HepG2 (cell line): ENCODE measurements at regions not wholly inside any gene's neighbourhood (a gene's known extent, or its start where the extent isn't known, plus 50 kb on each side); places are given as distances from the start of the nearest gene placed in this dataset.

Source experiments
- NFE2L2 ChIP-seq: fragments of 150-350 bp; IDR thresholded peaks from 2 replicates; pipeline ENCODE4 v1.6.1; 2014; ENCODE audit warnings: low read length
- POLR2AphosphoS5 ChIP-seq: IDR thresholded peaks from 2 replicates; pipeline ENCODE4 v1.6.1; 2012; ENCODE audit warnings: low read depth, low read length
- SIN3A ChIP-seq: IDR thresholded peaks from 2 replicates; pipeline ENCODE4 v1.6.1; 2011; ENCODE audit warnings: low read depth, mild to moderate bottlenecking, control low read depth, low read length, borderline replicate concordance
- SMC3 ChIP-seq: IDR thresholded peaks from 2 replicates; pipeline ENCODE4 v1.6.1; 2011; ENCODE audit warnings: low read length, improper control_type of control experiment
- ZNF549 ChIP-seq: sonication (generic); formaldehyde crosslinking; IDR thresholded peaks from 2 replicates; pipeline ENCODE4 v1.5.0; 2020; ENCODE audit warnings: missing genetic modification reagents
- TF ChIP-seq, protein P1 (sequence below): sonication (generic); formaldehyde crosslinking; IDR thresholded peaks from 2 replicates; pipeline ENCODE4 v1.4.0; 2020; ENCODE audit warnings: missing genetic modification reagents
- TF ChIP-seq, protein P2 (sequence below): sonication (generic); formaldehyde crosslinking; IDR thresholded peaks from 2 replicates; pipeline ENCODE4 v1.5.0; 2020; ENCODE audit warnings: mild to moderate bottlenecking, missing genetic modification reagents, moderate library complexity
- TF ChIP-seq, protein P3 (sequence below): sonication (generic); formaldehyde crosslinking; IDR thresholded peaks from 2 replicates; pipeline ENCODE4 v1.8.1; 2023; ENCODE audit warnings: mild to moderate bottlenecking, missing genetic modification reagents, borderline replicate concordance
- TF ChIP-seq, protein P4 (sequence below): IDR thresholded peaks from 2 replicates; pipeline ENCODE4 v1.6.1; 2016; ENCODE audit warnings: low read depth, control low read depth
- TF ChIP-seq, protein P5 (sequence below): sonication (generic); formaldehyde crosslinking; IDR thresholded peaks from 2 replicates; pipeline ENCODE4 v1.9.0; 2021; ENCODE audit warnings: missing genetic modification reagents, mild to moderate bottlenecking, borderline replicate concordance
- TF ChIP-seq, protein P6 (sequence below): sonication (generic); formaldehyde crosslinking; IDR thresholded peaks from 2 replicates; pipeline ENCODE4 v1.9.0; 2021; ENCODE audit warnings: missing genetic modification reagents, mild to moderate bottlenecking, borderline replicate concordance
- TF ChIP-seq, protein P7 (sequence below): sonication (generic); formaldehyde crosslinking; IDR thresholded peaks from 2 replicates; pipeline ENCODE4 v1.4.0; 2020; ENCODE audit warnings: missing genetic modification reagents
- TF ChIP-seq, protein P8 (sequence below): sonication (generic); formaldehyde crosslinking; IDR thresholded peaks from 2 replicates; pipeline ENCODE4 v1.4.0; 2020; ENCODE audit warnings: missing genetic modification reagents

DNA sequence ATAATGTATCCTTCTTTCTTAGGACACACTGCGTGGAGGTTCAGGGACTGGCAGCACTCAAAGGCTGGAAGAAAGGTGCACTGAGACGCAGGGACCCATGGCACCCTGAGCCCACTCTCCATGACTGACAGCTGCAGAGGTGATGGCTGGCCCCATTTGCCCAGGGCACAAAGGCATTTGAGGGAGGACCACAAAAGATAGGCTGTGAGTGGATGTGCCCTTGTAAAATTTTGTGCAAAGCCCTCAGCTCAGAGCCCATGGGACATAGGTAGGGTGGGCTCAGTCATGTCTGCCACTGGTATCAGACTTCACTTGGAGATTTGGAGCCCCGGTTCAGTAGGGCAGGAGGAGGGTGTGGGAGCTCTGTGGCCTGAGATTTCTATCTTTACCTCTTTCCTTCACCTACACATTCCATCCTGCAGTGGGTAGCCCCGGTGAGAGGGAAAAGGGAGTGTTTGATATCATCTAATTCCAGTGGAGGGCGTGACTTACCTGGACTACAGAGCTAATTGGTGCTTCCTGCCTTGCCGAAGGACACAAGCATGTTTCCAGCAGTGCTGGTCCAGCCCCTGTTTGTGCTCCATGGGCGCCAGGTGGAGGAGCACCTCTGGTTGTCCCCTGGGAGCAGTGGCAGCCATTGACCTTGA lies 312.2 kb downstream of the EN1 start:
- TF ChIP-seq, protein P1, sequence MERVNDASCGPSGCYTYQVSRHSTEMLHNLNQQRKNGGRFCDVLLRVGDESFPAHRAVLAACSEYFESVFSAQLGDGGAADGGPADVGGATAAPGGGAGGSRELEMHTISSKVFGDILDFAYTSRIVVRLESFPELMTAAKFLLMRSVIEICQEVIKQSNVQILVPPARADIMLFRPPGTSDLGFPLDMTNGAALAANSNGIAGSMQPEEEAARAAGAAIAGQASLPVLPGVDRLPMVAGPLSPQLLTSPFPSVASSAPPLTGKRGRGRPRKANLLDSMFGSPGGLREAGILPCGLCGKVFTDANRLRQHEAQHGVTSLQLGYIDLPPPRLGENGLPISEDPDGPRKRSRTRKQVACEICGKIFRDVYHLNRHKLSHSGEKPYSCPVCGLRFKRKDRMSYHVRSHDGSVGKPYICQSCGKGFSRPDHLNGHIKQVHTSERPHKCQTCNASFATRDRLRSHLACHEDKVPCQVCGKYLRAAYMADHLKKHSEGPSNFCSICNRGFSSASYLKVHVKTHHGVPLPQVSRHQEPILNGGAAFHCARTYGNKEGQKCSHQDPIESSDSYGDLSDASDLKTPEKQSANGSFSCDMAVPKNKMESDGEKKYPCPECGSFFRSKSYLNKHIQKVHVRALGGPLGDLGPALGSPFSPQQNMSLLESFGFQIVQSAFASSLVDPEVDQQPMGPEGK (CRISPR knock-in tag): no peak
- TF ChIP-seq, protein P2, sequence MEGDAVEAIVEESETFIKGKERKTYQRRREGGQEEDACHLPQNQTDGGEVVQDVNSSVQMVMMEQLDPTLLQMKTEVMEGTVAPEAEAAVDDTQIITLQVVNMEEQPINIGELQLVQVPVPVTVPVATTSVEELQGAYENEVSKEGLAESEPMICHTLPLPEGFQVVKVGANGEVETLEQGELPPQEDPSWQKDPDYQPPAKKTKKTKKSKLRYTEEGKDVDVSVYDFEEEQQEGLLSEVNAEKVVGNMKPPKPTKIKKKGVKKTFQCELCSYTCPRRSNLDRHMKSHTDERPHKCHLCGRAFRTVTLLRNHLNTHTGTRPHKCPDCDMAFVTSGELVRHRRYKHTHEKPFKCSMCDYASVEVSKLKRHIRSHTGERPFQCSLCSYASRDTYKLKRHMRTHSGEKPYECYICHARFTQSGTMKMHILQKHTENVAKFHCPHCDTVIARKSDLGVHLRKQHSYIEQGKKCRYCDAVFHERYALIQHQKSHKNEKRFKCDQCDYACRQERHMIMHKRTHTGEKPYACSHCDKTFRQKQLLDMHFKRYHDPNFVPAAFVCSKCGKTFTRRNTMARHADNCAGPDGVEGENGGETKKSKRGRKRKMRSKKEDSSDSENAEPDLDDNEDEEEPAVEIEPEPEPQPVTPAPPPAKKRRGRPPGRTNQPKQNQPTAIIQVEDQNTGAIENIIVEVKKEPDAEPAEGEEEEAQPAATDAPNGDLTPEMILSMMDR: no peak
- TF ChIP-seq, protein P3, sequence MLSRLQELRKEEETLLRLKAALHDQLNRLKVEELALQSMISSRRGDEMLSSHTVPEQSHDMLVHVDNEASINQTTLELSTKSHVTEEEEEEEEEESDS (CRISPR knock-in tag): no peak
- TF ChIP-seq, protein P4, sequence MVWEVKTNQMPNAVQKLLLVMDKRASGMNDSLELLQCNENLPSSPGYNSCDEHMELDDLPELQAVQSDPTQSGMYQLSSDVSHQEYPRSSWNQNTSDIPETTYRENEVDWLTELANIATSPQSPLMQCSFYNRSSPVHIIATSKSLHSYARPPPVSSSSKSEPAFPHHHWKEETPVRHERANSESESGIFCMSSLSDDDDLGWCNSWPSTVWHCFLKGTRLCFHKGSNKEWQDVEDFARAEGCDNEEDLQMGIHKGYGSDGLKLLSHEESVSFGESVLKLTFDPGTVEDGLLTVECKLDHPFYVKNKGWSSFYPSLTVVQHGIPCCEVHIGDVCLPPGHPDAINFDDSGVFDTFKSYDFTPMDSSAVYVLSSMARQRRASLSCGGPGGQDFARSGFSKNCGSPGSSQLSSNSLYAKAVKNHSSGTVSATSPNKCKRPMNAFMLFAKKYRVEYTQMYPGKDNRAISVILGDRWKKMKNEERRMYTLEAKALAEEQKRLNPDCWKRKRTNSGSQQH (CRISPR knock-in tag): no peak
- TF ChIP-seq, protein P5, sequence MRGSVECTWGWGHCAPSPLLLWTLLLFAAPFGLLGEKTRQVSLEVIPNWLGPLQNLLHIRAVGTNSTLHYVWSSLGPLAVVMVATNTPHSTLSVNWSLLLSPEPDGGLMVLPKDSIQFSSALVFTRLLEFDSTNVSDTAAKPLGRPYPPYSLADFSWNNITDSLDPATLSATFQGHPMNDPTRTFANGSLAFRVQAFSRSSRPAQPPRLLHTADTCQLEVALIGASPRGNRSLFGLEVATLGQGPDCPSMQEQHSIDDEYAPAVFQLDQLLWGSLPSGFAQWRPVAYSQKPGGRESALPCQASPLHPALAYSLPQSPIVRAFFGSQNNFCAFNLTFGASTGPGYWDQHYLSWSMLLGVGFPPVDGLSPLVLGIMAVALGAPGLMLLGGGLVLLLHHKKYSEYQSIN (CRISPR knock-in tag): no peak
- TF ChIP-seq, protein P6, sequence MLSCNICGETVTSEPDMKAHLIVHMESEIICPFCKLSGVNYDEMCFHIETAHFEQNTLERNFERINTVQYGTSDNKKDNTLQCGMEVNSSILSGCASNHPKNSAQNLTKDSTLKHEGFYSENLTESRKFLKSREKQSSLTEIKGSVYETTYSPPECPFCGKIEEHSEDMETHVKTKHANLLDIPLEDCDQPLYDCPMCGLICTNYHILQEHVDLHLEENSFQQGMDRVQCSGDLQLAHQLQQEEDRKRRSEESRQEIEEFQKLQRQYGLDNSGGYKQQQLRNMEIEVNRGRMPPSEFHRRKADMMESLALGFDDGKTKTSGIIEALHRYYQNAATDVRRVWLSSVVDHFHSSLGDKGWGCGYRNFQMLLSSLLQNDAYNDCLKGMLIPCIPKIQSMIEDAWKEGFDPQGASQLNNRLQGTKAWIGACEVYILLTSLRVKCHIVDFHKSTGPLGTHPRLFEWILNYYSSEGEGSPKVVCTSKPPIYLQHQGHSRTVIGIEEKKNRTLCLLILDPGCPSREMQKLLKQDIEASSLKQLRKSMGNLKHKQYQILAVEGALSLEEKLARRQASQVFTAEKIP: no peak
- TF ChIP-seq POLR2AphosphoS5: no peak
- no peak for TF ChIP-seq ZNF549 (CRISPR knock-in tag)
- TF ChIP-seq, protein P7, sequence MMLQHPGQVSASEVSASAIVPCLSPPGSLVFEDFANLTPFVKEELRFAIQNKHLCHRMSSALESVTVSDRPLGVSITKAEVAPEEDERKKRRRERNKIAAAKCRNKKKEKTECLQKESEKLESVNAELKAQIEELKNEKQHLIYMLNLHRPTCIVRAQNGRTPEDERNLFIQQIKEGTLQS: no peak
- no peak for TF ChIP-seq SIN3A
- TF ChIP-seq, protein P8, sequence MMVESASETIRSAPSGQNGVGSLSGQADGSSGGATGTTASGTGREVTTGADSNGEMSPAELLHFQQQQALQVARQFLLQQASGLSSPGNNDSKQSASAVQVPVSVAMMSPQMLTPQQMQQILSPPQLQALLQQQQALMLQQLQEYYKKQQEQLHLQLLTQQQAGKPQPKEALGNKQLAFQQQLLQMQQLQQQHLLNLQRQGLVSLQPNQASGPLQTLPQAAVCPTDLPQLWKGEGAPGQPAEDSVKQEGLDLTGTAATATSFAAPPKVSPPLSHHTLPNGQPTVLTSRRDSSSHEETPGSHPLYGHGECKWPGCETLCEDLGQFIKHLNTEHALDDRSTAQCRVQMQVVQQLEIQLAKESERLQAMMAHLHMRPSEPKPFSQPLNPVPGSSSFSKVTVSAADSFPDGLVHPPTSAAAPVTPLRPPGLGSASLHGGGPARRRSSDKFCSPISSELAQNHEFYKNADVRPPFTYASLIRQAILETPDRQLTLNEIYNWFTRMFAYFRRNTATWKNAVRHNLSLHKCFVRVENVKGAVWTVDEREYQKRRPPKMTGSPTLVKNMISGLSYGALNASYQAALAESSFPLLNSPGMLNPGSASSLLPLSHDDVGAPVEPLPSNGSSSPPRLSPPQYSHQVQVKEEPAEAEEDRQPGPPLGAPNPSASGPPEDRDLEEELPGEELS (CRISPR knock-in tag): no peak
- no peak for TF ChIP-seq SMC3
- TF ChIP-seq NFE2L2: no peak
